K562 (cell line): ENCODE measurements at regions not wholly inside any gene's neighbourhood (a gene's known extent, or its start where the extent isn't known, plus 50 kb on each side); places are given as distances from the start of the nearest gene placed in this dataset.

Experiments
- ADNP ChIP-seq: fragments of 200-800 bp; sonication (Bioruptor generic); IDR thresholded peaks from 2 replicates; pipeline ENCODE4 v1.6.1; 2016; ENCODE audit warnings: missing genetic modification characterization, missing compliant biosample characterization
- ATF7 ChIP-seq: fragments of 450-650 bp; IDR thresholded peaks from 2 replicates; pipeline ENCODE4 v1.7.1; 2014; ENCODE audit warnings: mild to moderate bottlenecking, moderate library complexity
- BMI1 ChIP-seq: fragments of 150-350 bp; IDR thresholded peaks from 2 replicates; pipeline ENCODE4 v1.6.1; 2014; ENCODE audit warnings: low read length
- CREM ChIP-seq: IDR thresholded peaks from 2 replicates; pipeline ENCODE4 v1.6.1; 2014; ENCODE audit warnings: antibody characterized with exemption, low read depth
- JUN ChIP-seq, 2 experiments: sonication (generic) in 1 of 2; formaldehyde crosslinking in 1 of 2; IDR thresholded peaks; 2 replicates each; pipeline versions ENCODE4 v1.6.1 to v1.8.0; 2012 to 2022; ENCODE audit warnings: borderline replicate concordance in 2 of 2, mild to moderate bottlenecking in 2 of 2, improper control_type of control experiment in 1 of 2, low read depth in 1 of 2, low read length in 1 of 2, missing genetic modification reagents in 1 of 2
- MCM7 ChIP-seq, 2 experiments: fragments of 450-650 bp; IDR thresholded peaks; 2 replicates each; pipeline ENCODE4 v1.6.1; 2016 to 2018
- MTA2 ChIP-seq: fragments of 450-650 bp; IDR thresholded peaks from 2 replicates; pipeline ENCODE4 v1.6.1; 2016; ENCODE audit warnings: low read depth
- NCOA6 ChIP-seq: fragments of 450-650 bp; IDR thresholded peaks from 2 replicates; pipeline ENCODE4 v1.6.1; 2017; ENCODE audit warnings: mild to moderate bottlenecking
- NR1H2 ChIP-seq: sonication (generic); formaldehyde crosslinking; IDR thresholded peaks from 2 replicates; pipeline ENCODE4 v1.4.0; 2020; ENCODE audit warnings: mild to moderate bottlenecking, missing genetic modification reagents
- SRSF7 ChIP-seq: fragments of 200-400 bp; formaldehyde crosslinking; optimal IDR thresholded peaks from 2 replicates; pipeline ENCODE3; 2017; ENCODE audit warnings: mild to moderate bottlenecking, low read depth, low read length
- XRCC4 ChIP-seq: IDR thresholded peaks from one replicate; pipeline ENCODE4 v1.6.1; 2011; ENCODE audit not compliant: insufficient read depth, insufficient read length; ENCODE audit errors: extremely low read depth
- ZC3H4 ChIP-seq: sonication (generic); formaldehyde crosslinking; IDR thresholded peaks from 2 replicates; pipeline ENCODE4 v1.9.0; 2021; ENCODE audit warnings: missing genetic modification reagents, borderline replicate concordance
- ZFP36 ChIP-seq: fragments of 150-350 bp; IDR thresholded peaks from 2 replicates; pipeline ENCODE4 v1.6.1; 2018; ENCODE audit warnings: low read length, low read depth; ENCODE audit not compliant: partially characterized antibody
- ZNF311 ChIP-seq: fragments of 250-450 bp; sonication (Bioruptor Pico); IDR thresholded peaks from 2 replicates; pipeline ENCODE4 v1.4.0; 2020; ENCODE audit warnings: mild to moderate bottlenecking, moderate library complexity
- ZNF583 ChIP-seq: fragments of 250-450 bp; sonication (Bioruptor Pico); IDR thresholded peaks from 2 replicates; pipeline ENCODE4 v1.4.0; 2020
- TF ChIP-seq, protein P1 (sequence below): conservative IDR thresholded peaks from 2 replicates; pipeline ENCODE4 v1.6.1; 2011; ENCODE audit warnings: low read depth, mild to moderate bottlenecking, low read length; ENCODE audit not compliant: control insufficient read depth
- TF ChIP-seq, protein P2 (sequence below): IDR thresholded peaks from 2 replicates; pipeline ENCODE4 v1.6.1; 2012; ENCODE audit warnings: low read depth, low read length, improper control_type of control experiment, borderline replicate concordance
- TF ChIP-seq, protein P3 (sequence below): fragments of 450-650 bp; IDR thresholded peaks from 2 replicates; pipeline ENCODE4 v1.6.1; 2017; ENCODE audit warnings: antibody characterized with exemption
- TF ChIP-seq, protein P4 (sequence below): fragments of 450-650 bp; IDR thresholded peaks from 2 replicates; pipeline ENCODE4 v1.6.1; 2014; ENCODE audit warnings: low read depth, mild to moderate bottlenecking, moderate library complexity, borderline replicate concordance
- TF ChIP-seq, protein P5 (sequence below): fragments of 200-800 bp; sonication (Bioruptor generic); IDR thresholded peaks from 2 replicates; pipeline ENCODE4 v1.6.1; 2017; ENCODE audit warnings: missing genetic modification characterization, missing compliant biosample characterization

DNA sequence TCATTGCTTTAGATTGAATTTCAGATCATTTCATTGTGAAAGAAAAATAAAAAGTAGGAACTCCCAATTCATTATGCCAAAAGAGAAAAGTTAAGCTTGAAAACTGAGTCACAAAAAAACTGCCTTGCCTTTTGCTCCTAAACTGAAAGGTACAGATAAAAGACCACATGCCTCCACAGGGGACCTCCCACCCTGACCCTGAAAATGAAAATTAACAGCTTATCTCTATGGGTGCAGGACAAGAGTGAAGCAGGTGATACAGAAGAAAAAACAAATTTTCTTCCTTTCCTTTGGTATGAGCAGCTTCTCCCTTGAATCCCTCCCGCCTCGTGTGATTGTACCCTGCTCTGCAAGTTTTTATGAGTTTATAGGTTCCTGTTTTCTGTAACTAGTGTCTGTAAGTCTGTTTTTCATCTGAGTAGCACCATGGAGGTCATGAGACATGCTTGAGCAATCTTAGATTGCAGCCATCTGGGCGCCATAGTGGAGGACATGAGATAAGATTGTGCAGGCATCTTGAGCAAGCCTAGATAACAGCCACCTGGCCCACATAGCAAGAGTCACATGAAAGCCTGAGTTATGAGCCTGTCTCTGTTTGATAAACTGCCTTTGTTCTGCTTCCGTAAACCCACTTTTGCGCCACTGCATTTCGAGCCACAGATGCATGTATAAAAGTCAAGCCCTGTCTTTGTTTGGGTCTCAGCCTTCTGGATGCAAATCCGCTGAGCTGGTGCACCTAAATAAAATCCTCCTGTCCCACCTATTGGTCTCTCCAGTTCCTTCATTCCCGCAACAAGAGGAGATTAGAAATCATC, 56.2 kb upstream of the DYNC1I2 start (continued):
- TF ChIP-seq, protein P1, sequence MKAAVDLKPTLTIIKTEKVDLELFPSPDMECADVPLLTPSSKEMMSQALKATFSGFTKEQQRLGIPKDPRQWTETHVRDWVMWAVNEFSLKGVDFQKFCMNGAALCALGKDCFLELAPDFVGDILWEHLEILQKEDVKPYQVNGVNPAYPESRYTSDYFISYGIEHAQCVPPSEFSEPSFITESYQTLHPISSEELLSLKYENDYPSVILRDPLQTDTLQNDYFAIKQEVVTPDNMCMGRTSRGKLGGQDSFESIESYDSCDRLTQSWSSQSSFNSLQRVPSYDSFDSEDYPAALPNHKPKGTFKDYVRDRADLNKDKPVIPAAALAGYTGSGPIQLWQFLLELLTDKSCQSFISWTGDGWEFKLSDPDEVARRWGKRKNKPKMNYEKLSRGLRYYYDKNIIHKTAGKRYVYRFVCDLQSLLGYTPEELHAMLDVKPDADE = 0 out of 2 replicates have a peak, but pooled peaks have one; percentile 37
- 0 out of 2 replicates have a peak, but pooled peaks have one; percentile 61 for TF ChIP-seq ADNP (tag)
- TF ChIP-seq CREM = 0 out of 2 replicates have a peak, but pooled peaks have one; percentile 30
- peak; percentile 70 for TF ChIP-seq JUN (IDR thresholded peaks at IDR 0.05; ENCODE audit: borderline replicate concordance, low read depth, low read length)
- no peak for TF ChIP-seq JUN (CRISPR knock-in tag; IDR thresholded peaks at IDR 0.05; ENCODE audit: borderline replicate concordance)
- TF ChIP-seq ATF7 = peak; percentile 54; the same call in 1 of the 2 replicates
- peak; percentile 96 for TF ChIP-seq MTA2
- TF ChIP-seq SRSF7 = no peak
- TF ChIP-seq ZNF311 (CRISPR knock-in tag) = peak; percentile 45; the same call in 1 of the 2 replicates
- TF ChIP-seq, protein P2, sequence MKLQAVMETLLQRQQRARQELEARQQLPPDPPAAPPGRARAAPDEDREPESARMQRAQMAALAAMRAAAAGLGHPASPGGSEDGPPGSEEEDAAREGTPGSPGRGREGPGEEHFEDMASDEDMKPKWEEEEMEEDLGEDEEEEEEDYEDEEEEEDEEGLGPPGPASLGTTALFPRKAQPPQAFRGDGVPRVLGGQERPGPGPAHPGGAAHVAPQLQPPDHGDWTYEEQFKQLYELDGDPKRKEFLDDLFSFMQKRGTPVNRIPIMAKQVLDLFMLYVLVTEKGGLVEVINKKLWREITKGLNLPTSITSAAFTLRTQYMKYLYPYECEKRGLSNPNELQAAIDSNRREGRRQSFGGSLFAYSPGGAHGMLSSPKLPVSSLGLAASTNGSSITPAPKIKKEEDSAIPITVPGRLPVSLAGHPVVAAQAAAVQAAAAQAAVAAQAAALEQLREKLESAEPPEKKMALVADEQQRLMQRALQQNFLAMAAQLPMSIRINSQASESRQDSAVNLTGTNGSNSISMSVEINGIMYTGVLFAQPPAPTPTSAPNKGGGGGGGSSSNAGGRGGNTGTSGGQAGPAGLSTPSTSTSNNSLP = no peak
- TF ChIP-seq NCOA6 = no peak
- TF ChIP-seq, protein P3, sequence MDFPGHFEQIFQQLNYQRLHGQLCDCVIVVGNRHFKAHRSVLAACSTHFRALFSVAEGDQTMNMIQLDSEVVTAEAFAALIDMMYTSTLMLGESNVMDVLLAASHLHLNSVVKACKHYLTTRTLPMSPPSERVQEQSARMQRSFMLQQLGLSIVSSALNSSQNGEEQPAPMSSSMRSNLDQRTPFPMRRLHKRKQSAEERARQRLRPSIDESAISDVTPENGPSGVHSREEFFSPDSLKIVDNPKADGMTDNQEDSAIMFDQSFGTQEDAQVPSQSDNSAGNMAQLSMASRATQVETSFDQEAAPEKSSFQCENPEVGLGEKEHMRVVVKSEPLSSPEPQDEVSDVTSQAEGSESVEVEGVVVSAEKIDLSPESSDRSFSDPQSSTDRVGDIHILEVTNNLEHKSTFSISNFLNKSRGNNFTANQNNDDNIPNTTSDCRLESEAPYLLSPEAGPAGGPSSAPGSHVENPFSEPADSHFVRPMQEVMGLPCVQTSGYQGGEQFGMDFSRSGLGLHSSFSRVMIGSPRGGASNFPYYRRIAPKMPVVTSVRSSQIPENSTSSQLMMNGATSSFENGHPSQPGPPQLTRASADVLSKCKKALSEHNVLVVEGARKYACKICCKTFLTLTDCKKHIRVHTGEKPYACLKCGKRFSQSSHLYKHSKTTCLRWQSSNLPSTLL = no peak
- TF ChIP-seq ZFP36 = no peak
- TF ChIP-seq, protein P4, sequence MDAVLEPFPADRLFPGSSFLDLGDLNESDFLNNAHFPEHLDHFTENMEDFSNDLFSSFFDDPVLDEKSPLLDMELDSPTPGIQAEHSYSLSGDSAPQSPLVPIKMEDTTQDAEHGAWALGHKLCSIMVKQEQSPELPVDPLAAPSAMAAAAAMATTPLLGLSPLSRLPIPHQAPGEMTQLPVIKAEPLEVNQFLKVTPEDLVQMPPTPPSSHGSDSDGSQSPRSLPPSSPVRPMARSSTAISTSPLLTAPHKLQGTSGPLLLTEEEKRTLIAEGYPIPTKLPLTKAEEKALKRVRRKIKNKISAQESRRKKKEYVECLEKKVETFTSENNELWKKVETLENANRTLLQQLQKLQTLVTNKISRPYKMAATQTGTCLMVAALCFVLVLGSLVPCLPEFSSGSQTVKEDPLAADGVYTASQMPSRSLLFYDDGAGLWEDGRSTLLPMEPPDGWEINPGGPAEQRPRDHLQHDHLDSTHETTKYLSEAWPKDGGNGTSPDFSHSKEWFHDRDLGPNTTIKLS = no peak
- no peak for TF ChIP-seq MCM7 (IDR thresholded peaks at IDR 0.05)
- no peak for TF ChIP-seq XRCC4
- TF ChIP-seq, protein P5, sequence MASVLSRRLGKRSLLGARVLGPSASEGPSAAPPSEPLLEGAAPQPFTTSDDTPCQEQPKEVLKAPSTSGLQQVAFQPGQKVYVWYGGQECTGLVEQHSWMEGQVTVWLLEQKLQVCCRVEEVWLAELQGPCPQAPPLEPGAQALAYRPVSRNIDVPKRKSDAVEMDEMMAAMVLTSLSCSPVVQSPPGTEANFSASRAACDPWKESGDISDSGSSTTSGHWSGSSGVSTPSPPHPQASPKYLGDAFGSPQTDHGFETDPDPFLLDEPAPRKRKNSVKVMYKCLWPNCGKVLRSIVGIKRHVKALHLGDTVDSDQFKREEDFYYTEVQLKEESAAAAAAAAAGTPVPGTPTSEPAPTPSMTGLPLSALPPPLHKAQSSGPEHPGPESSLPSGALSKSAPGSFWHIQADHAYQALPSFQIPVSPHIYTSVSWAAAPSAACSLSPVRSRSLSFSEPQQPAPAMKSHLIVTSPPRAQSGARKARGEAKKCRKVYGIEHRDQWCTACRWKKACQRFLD = peak; percentile 69
- TF ChIP-seq ZNF583 = peak; percentile 59; the same call in 1 of the 2 replicates
- no peak for TF ChIP-seq BMI1
- TF ChIP-seq ZC3H4 (CRISPR knock-in tag) = no peak
- 0 out of 2 replicates have a peak, but pooled peaks have one; percentile 50 for TF ChIP-seq NR1H2 (CRISPR knock-in tag)
